Tibial nerve (tissue), 4 donors: ENCODE measurements at regions not wholly inside any gene's neighbourhood (a gene's known extent, or its start where the extent isn't known, plus 50 kb on each side); places are given as distances from the start of the nearest gene placed in this dataset.

Experiments
- DNase-seq, 2 donors: peaks; one replicate each; pipeline ENCODE4 v3.0.0-alpha.2; 2019; ENCODE audit warnings: low spot score in 2 of 2
- H3K27ac ChIP-seq, 4 donors: fragments of 200-600 bp; sonication (generic) in 3 of 4; one replicate each; pipeline ENCODE4 v1.5.1; 2017 to 2019; ENCODE audit warnings: mild to moderate bottlenecking in 1 of 4
- H3K27me3 ChIP-seq, 2 donors: fragments of 200-600 bp; sonication (generic) in 1 of 2; one replicate each; pipeline versions ENCODE4 v1.5.1 to v1.6.0; 2017 to 2019
- H3K36me3 ChIP-seq, 3 donors: fragments of 200-600 bp; sonication (generic); one replicate each; pipeline ENCODE4 v1.5.1; 2018 to 2019
- H3K4me1 ChIP-seq, 4 donors: fragments of 200-600 bp; sonication (generic) in 3 of 4; one replicate each; pipeline ENCODE4 v1.5.1; 2017 to 2019
- H3K4me3 ChIP-seq, 4 donors: fragments of 200-600 bp; sonication (generic) in 3 of 4; one replicate each; pipeline ENCODE4 v1.5.1; 2017 to 2019; ENCODE audit warnings: mild to moderate bottlenecking in 1 of 4, moderate library complexity in 1 of 4
- H3K9me3 ChIP-seq, 4 donors: fragments of 200-600 bp; sonication (generic) in 3 of 4; one replicate each; pipeline ENCODE4 v1.5.1; 2017 to 2019
- CTCF ChIP-seq, 5 experiments: fragments of 200-600 bp in 3 of 5; fragments of 450-650 bp in 2 of 5; sonication (generic) in 3 of 5; IDR thresholded peaks; one replicate each; pipeline ENCODE4 v1.5.1; 2016 to 2019; ENCODE audit warnings: antibody characterized with exemption in 5 of 5, mild to moderate bottlenecking in 3 of 5, moderate library complexity in 2 of 5
- EP300 ChIP-seq, 2 donors: sonication (generic); formaldehyde crosslinking; IDR thresholded peaks; one replicate each; pipeline ENCODE4 v1.6.1; 2017; ENCODE audit warnings: antibody characterized with exemption in 2 of 2, mild to moderate bottlenecking in 1 of 2
- POLR2A ChIP-seq, 2 donors: fragments of 450-650 bp; IDR thresholded peaks; one replicate each; pipeline ENCODE4 v1.6.1; 2017; ENCODE audit warnings: antibody characterized with exemption in 2 of 2, mild to moderate bottlenecking in 2 of 2, moderate library complexity in 2 of 2
- WGBS, 2 donors: methylation state at CpG; one replicate each; pipeline ENCODE4 v1.1.5; 2018; 5-methylcytosine and 5-hydroxymethylcytosine counted together

GRCh38 chr16:11479916-11480315 lies 106.8 kb downstream of the LITAF start:
- TF ChIP-seq POLR2A (IDR thresholded peaks at IDR 0.05) (no peak), EP300 (IDR thresholded peaks at IDR 0.05) (no peak), CTCF (IDR thresholded peaks at IDR 0.05) (no peak)
- peaks cover 0 to 12% (median 0%) of the 10 kb centered on the region in 3 donors for H3K36me3 ChIP-seq
- peaks cover 0 to 9% (median 0%) of the 10 kb centered on the region in 4 donors for H3K9me3 ChIP-seq
- DNase-seq: no peak
- no peaks in the 10 kb centered on the region for H3K4me1 ChIP-seq
- no peak overlapping the region for H3K4me3 ChIP-seq
- H3K27me3 ChIP-seq: no peaks in the 10 kb centered on the region
- no peak overlapping the region for H3K27ac ChIP-seq
- WGBS, 2 donors: 95 to 96% methylated on average over 4 of the region's 4 CpGs

- TF ChIP-seq CTCF (IDR thresholded peaks at IDR 0.05) (no peak), POLR2A (IDR thresholded peaks at IDR 0.05) (no peak), EP300 (IDR thresholded peaks at IDR 0.05) (no peak)
- Histone ChIP-seq H3K27me3 (no peaks in the 10 kb centered on the region), H3K9me3 (peaks cover 0 to 9% (median 0%) of the 10 kb centered on the region in 4 donors), H3K4me1 (no peaks in the 10 kb centered on the region), H3K4me3 (no peak overlapping the region), H3K36me3 (peaks cover 0 to 18% (median 0%) of the 10 kb centered on the region in 3 donors), H3K27ac (no peak overlapping the region)
- 98% methylated on average over 5 of the region's 5 CpGs for WGBS, 2 donors
- no peak for DNase-seq
Measured at GRCh38 chr16:11480634-11481033, 106.1 kb downstream of the LITAF start.

GRCh38 chr16:11481987-11482386 lies 104.7 kb downstream of the LITAF start:
- H3K9me3 ChIP-seq: peaks cover 0 to 9% (median 0%) of the 10 kb centered on the region in 4 donors
- H3K27ac ChIP-seq: no peak overlapping the region
- no peak for TF ChIP-seq EP300 (IDR thresholded peaks at IDR 0.05)
- TF ChIP-seq CTCF (IDR thresholded peaks at IDR 0.05): no peak
- no peak for DNase-seq
- no peak overlapping the region for H3K4me3 ChIP-seq
- no peaks in the 10 kb centered on the region for H3K27me3 ChIP-seq
- WGBS, 2 donors: 49 to 69% methylated on average over 4 of the region's 4 CpGs
- no peaks in the 10 kb centered on the region for H3K4me1 ChIP-seq
- peaks cover 0 to 18% (median 0%) of the 10 kb centered on the region in 3 donors for H3K36me3 ChIP-seq

- no peak for TF ChIP-seq POLR2A (IDR thresholded peaks at IDR 0.05)
- no peak for TF ChIP-seq EP300 (IDR thresholded peaks at IDR 0.05)
- TF ChIP-seq CTCF (IDR thresholded peaks at IDR 0.05): no peak
Measured at GRCh38 chr16:11482946-11483748, 103.6 kb downstream of the LITAF start.

GRCh38 chr16:11484691-11485258 lies 101.9 kb downstream of the LITAF start:
- no peak for DNase-seq
- Histone ChIP-seq H3K4me3 (no peak overlapping the region), H3K27ac (no peak overlapping the region), H3K36me3 (peaks cover 0 to 18% (median 0%) of the 10 kb centered on the region in 3 donors), H3K4me1 (no peaks in the 10 kb centered on the region), H3K9me3 (peaks cover 0 to 10% (median 0%) of the 10 kb centered on the region in 4 donors), H3K27me3 (no peaks in the 10 kb centered on the region)
- WGBS, 2 donors: 74 to 84% methylated on average over 7 to 8 of the region's 8 CpGs
- TF ChIP-seq EP300 (IDR thresholded peaks at IDR 0.05) (no peak), CTCF (IDR thresholded peaks at IDR 0.05) (no peak), POLR2A (IDR thresholded peaks at IDR 0.05) (no peak)

More at GRCh38 chr16:11482946-11483748, 103.6 kb downstream of the LITAF start:
- Histone ChIP-seq H3K27ac (no peak overlapping the region), H3K4me3 (no peak overlapping the region), H3K27me3 (no peaks in the 10 kb centered on the region), H3K9me3 (peaks cover 0 to 9% (median 0%) of the 10 kb centered on the region in 4 donors), H3K36me3 (peaks cover 0 to 18% (median 0%) of the 10 kb centered on the region in 3 donors), H3K4me1 (no peaks in the 10 kb centered on the region)
- DNase-seq: no peak
- WGBS, 2 donors: 91 to 92% methylated on average over 6 of the region's 6 CpGs
